ENCODE measurements at regions not wholly inside any gene's neighbourhood (a gene's known extent, or its start where the extent isn't known, plus 50 kb on each side); places are given as distances from the start of the nearest gene placed in this dataset.

- no peak for DNase-seq (ENCODE audit: low read depth in 2 of 2)
Observed at GRCh38 chr16:55264949-55265348, 59.1 kb upstream of the IRX6 start.

- DNase-seq (ENCODE audit: low read depth in 2 of 2) = no peak
Observed at GRCh38 chr16:55265926-55266325, 58.1 kb upstream of the IRX6 start.

- no peak for DNase-seq (ENCODE audit: low read depth in 2 of 2)
Observed at GRCh38 chr16:55271945-55272513, 52.0 kb upstream of the IRX6 start.

GRCh38 chr16:55272744-55273143, 51.3 kb upstream of the IRX6 start:
- no peak for DNase-seq (ENCODE audit: low read depth in 2 of 2)

- DNase-seq (ENCODE audit: low read depth in 2 of 2) = no peak
Observed at GRCh38 chr16:55273356-55273755, 50.6 kb upstream of the IRX6 start.

- no peak for DNase-seq (ENCODE audit: low read depth in 2 of 2)
Observed at GRCh38 chr16:55273959-55274358, 50.0 kb upstream of the IRX6 start.
